ENCODE measurements at regions not wholly inside any gene's neighbourhood (a gene's known extent, or its start where the extent isn't known, plus 50 kb on each side); places are given as distances from the start of the nearest gene placed in this dataset.

- no peak for TF ChIP-seq POLR2AphosphoS5 (IDR thresholded peaks at IDR 0.05; ENCODE audit: low read depth, low read length)
- TF ChIP-seq REST (IDR thresholded peaks at IDR 0.05; ENCODE audit: insufficient read depth in 1 of 2, low read depth in 2 of 2, low read length in 2 of 2) = no peak
- TF ChIP-seq TAF1 (IDR thresholded peaks at IDR 0.05; ENCODE audit: borderline replicate concordance, insufficient read depth, low read length) = no peak
Measured at GRCh38 chr14:40362856-40363255, 930.6 kb upstream of the FBXO33 start.

All from PFSK-1 (cell line).